ENCODE measurements at regions not wholly inside any gene's neighbourhood (a gene's known extent, or its start where the extent isn't known, plus 50 kb on each side); places are given as distances from the start of the nearest gene placed in this dataset.
A peak's percentile ranks its signal among the peaks of the same experiment; 100 is the strongest.

DNA sequence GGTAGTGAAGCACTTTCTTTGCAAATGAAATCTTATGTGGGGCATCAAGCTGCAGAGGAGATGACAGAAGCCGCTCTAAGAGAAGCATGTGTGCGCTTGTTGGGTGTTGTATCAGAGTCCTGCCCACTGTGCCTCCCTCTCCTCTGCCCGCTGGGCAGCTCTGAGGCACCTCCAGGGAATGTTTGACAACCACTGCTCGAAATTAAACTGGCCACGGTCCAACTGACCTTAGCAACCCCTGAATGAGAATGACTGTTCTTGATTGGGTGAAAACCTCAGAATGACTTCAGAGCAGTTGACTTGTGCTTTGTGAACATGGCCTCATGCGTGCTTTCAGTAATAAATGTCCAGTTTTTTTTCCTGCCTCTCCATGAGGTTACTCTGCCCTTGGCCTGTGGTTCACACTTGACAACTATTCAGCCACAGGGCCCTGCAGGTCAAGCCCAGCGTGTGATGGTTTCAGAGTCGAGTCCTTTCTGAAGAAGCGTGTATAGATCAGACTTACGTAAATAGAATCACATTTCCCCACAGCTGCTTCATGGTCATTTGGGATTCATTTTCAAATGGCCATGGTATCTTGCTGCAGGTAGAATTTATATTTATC, 94.9 kb downstream of the SLC4A3 start:
- Histone ChIP-seq H3K4me3 (no peak overlapping the region), H3K4me1 (ENCODE audit: control insufficient read depth in 5 of 5, insufficient read depth in 5 of 5, low read length in 5 of 5) (peaks cover 0 to 7% (median 0%) of the 10 kb centered on the region in 5 donors), H3K27ac (ENCODE audit: low read depth in 1 of 2, low read length in 1 of 2) (no peak overlapping the region), H3K9me3 (ENCODE audit: control insufficient read depth in 4 of 4, insufficient read depth in 3 of 4, low read length in 3 of 4) (no peaks in the 10 kb centered on the region), H3K9ac (ENCODE audit: insufficient read depth in 1 of 2, low read length in 2 of 2) (no peak overlapping the region), H3K27me3 (ENCODE audit: control insufficient read depth in 3 of 3, insufficient read depth in 3 of 3, low read length in 2 of 3) (no peaks in the 10 kb centered on the region), H3K36me3 (ENCODE audit: control insufficient read depth in 4 of 4, insufficient read depth in 4 of 4, low read length in 4 of 4) (no peaks in the 10 kb centered on the region)
- TF ChIP-seq, protein P1, sequence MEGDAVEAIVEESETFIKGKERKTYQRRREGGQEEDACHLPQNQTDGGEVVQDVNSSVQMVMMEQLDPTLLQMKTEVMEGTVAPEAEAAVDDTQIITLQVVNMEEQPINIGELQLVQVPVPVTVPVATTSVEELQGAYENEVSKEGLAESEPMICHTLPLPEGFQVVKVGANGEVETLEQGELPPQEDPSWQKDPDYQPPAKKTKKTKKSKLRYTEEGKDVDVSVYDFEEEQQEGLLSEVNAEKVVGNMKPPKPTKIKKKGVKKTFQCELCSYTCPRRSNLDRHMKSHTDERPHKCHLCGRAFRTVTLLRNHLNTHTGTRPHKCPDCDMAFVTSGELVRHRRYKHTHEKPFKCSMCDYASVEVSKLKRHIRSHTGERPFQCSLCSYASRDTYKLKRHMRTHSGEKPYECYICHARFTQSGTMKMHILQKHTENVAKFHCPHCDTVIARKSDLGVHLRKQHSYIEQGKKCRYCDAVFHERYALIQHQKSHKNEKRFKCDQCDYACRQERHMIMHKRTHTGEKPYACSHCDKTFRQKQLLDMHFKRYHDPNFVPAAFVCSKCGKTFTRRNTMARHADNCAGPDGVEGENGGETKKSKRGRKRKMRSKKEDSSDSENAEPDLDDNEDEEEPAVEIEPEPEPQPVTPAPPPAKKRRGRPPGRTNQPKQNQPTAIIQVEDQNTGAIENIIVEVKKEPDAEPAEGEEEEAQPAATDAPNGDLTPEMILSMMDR (IDR thresholded peaks at IDR 0.05; ENCODE audit: control extremely low read depth, extremely low read depth) = no peak
- WGBS, 2 donors = 74 to 81% methylated on average over 10 of the region's 10 CpGs
- ATAC-seq (ENCODE audit: insufficient read depth, low FRiP score) (no peak), DNase-seq (peak in 1 of 3 donors; percentile 13)

DNA sequence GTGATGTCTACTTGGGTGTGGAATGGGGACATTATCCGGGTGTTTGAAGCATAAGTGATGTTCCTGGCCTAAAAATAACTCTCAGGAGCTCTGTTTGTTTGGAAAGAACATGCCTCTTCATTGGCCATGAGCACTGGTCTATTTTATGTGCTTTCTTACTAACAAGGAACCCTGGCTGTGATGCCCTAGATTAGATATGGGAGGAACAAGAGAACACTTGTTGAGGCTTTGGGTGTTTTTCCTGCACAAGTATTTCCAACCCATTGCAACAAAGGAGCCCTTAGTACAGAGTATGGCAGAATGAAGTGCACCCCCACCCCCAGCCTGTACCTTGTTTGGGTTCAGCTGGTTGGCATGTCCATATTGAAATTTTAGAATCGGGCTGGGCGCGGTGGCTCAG, 95.9 kb downstream of the SLC4A3 start:
- Histone ChIP-seq H3K27ac (ENCODE audit: low read depth in 1 of 2, low read length in 1 of 2) (no peak overlapping the region), H3K4me1 (ENCODE audit: control insufficient read depth in 5 of 5, insufficient read depth in 5 of 5, low read length in 5 of 5) (peaks cover 0 to 7% (median 0%) of the 10 kb centered on the region in 5 donors), H3K27me3 (ENCODE audit: control insufficient read depth in 3 of 3, insufficient read depth in 3 of 3, low read length in 2 of 3) (no peaks in the 10 kb centered on the region), H3K36me3 (ENCODE audit: control insufficient read depth in 4 of 4, insufficient read depth in 4 of 4, low read length in 4 of 4) (no peaks in the 10 kb centered on the region), H3K9me3 (ENCODE audit: control insufficient read depth in 4 of 4, insufficient read depth in 3 of 4, low read length in 3 of 4) (no peaks in the 10 kb centered on the region), H3K4me3 (no peak overlapping the region), H3K9ac (ENCODE audit: insufficient read depth in 1 of 2, low read length in 2 of 2) (no peak overlapping the region)
- TF ChIP-seq, protein P1 (IDR thresholded peaks at IDR 0.05; ENCODE audit: control extremely low read depth, extremely low read depth) = no peak
- no peak for DNase-seq
- WGBS, 2 donors = 93 to 98% methylated on average over 4 of the region's 4 CpGs
- ATAC-seq (ENCODE audit: insufficient read depth, low FRiP score) = no peak

DNA sequence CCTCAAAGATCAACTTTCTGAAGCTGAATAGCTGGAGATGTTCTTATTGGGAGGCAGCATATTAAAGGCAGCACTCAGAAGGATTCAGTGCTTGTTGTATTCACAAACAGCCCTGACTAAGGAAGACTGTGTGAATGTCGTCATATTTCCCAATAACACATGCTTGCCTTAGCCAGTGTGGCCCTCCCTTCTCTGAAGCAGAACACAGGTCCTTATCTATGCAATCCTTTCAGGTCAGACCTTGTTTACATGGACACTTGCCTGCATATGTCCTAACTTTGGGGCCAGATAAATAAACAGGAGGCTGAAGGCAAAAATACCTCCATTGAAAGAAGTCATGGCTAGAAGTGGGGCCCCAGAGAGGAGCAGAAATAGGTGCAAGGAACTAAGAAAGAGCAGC, 97.2 kb downstream of the SLC4A3 start:
- no peak overlapping the region for H3K4me3 ChIP-seq
- no peaks in the 10 kb centered on the region for H3K9me3 ChIP-seq (ENCODE audit: control insufficient read depth in 4 of 4, insufficient read depth in 3 of 4, low read length in 3 of 4)
- H3K4me1 ChIP-seq (ENCODE audit: control insufficient read depth in 5 of 5, insufficient read depth in 5 of 5, low read length in 5 of 5) = peaks cover 0 to 8% (median 7%) of the 10 kb centered on the region in 5 donors
- H3K27ac ChIP-seq (ENCODE audit: low read depth in 1 of 2, low read length in 1 of 2) = no peak overlapping the region
- no peak for ATAC-seq (ENCODE audit: insufficient read depth, low FRiP score)
- no peak overlapping the region for H3K9ac ChIP-seq (ENCODE audit: insufficient read depth in 1 of 2, low read length in 2 of 2)
- no peak for DNase-seq
- no peaks in the 10 kb centered on the region for H3K27me3 ChIP-seq (ENCODE audit: control insufficient read depth in 3 of 3, insufficient read depth in 3 of 3, low read length in 2 of 3)
- no peaks in the 10 kb centered on the region for H3K36me3 ChIP-seq (ENCODE audit: control insufficient read depth in 4 of 4, insufficient read depth in 4 of 4, low read length in 4 of 4)
- 24 to 39% methylated on average over 1 of the region's 1 CpG for WGBS, 2 donors
- TF ChIP-seq, protein P1 (IDR thresholded peaks at IDR 0.05; ENCODE audit: control extremely low read depth, extremely low read depth) = no peak

DNA sequence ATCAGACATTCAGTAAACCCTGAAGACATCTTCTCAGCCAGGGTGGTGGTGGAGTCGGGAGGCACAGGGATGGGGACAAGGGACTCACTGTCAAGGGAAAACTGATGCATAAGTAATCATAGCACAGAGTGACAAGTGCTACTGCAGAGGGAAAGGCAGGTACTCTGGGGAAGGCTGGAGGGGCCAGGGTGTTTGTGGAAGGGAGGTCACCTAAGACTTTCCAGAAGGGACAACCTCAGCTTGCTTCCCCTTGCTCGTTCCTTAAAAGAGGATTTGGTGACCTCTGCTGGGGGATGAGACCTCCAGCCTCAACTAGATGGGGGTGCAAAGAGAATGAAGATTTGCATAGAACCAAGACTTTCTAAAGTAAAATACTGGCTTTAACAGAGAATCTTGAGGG, 99.5 kb downstream of the SLC4A3 start:
- Histone ChIP-seq H3K4me1 (ENCODE audit: control insufficient read depth in 5 of 5, insufficient read depth in 5 of 5, low read length in 5 of 5) (peaks cover 0 to 8% (median 7%) of the 10 kb centered on the region in 5 donors), H3K36me3 (ENCODE audit: control insufficient read depth in 4 of 4, insufficient read depth in 4 of 4, low read length in 4 of 4) (no peaks in the 10 kb centered on the region), H3K4me3 (no peak overlapping the region), H3K9me3 (ENCODE audit: control insufficient read depth in 4 of 4, insufficient read depth in 3 of 4, low read length in 3 of 4) (no peaks in the 10 kb centered on the region), H3K27me3 (ENCODE audit: control insufficient read depth in 3 of 3, insufficient read depth in 3 of 3, low read length in 2 of 3) (peaks cover 0 to 2% (median 0%) of the 10 kb centered on the region in 3 donors), H3K9ac (ENCODE audit: insufficient read depth in 1 of 2, low read length in 2 of 2) (no peak overlapping the region), H3K27ac (ENCODE audit: low read depth in 1 of 2, low read length in 1 of 2) (no peak overlapping the region)
- ATAC-seq (ENCODE audit: insufficient read depth, low FRiP score) (no peak), DNase-seq (no peak)
- TF ChIP-seq, protein P1 (IDR thresholded peaks at IDR 0.05; ENCODE audit: control extremely low read depth, extremely low read depth) = no peak
- WGBS, 2 donors = 81 to 84% methylated on average over 2 of the region's 2 CpGs

Data from lung (tissue), 11 donors.